Right lobe of liver (tissue), 6 donors: ENCODE measurements at regions not wholly inside any gene's neighbourhood (a gene's known extent, or its start where the extent isn't known, plus 50 kb on each side); places are given as distances from the start of the nearest gene placed in this dataset.

Experiments
- ATAC-seq, 4 donors: fragments of 200-7000 bp; cut with Tn5 transposase; one replicate each; pipeline ENCODE4 v1.9.1; 2020; ENCODE audit warnings: mild to moderate bottlenecking in 4 of 4, moderate library complexity in 4 of 4
- DNase-seq, 3 donors: peaks; one replicate each; pipeline ENCODE4 v3.0.0-alpha.2; 2020
- H3K27ac ChIP-seq, 3 donors: fragments of 200-600 bp; one replicate each; pipeline ENCODE4 v1.8.0; 2022
- H3K27me3 ChIP-seq, 2 donors: fragments of 200-600 bp; one replicate each; pipeline ENCODE4 v1.8.0; 2022
- H3K36me3 ChIP-seq, 4 donors: fragments of 200-600 bp; sonication (generic) in 1 of 4; one replicate each; pipeline versions ENCODE4 v1.5.1 to v1.8.0; 2017 to 2022; ENCODE audit warnings: control low read depth in 1 of 4
- H3K4me1 ChIP-seq, 4 donors: fragments of 200-600 bp; sonication (generic) in 1 of 4; one replicate each; pipeline versions ENCODE4 v1.5.1 to v1.8.0; 2017 to 2022; ENCODE audit warnings: control low read depth in 1 of 4
- H3K4me3 ChIP-seq, 3 donors: fragments of 200-600 bp; one replicate each; pipeline ENCODE4 v1.8.0; 2022
- H3K9me3 ChIP-seq, 4 donors: fragments of 200-600 bp; sonication (generic) in 1 of 4; one replicate each; pipeline versions ENCODE4 v1.5.1 to v1.8.0; 2017 to 2022; ENCODE audit warnings: control low read depth in 1 of 4
- POLR2A ChIP-seq: fragments of 450-650 bp; IDR thresholded peaks from one replicate; pipeline ENCODE4 v1.6.1; 2017; ENCODE audit warnings: antibody characterized with exemption, mild to moderate bottlenecking
- WGBS: methylation state at CpG from one replicate; pipeline ENCODE4 v1.1.6; 2018; ENCODE audit warnings: low coverage, low lambda C conversion rate; ENCODE audit not compliant: insufficient coverage; ENCODE audit errors: missing lambda C conversion rate; 5-methylcytosine and 5-hydroxymethylcytosine counted together
- intact Hi-C, 2 donors: fragments of 100-400 bp; cut with DNase I; formaldehyde crosslinking; loops; one replicate each; pipeline versions ENCODE4 v1.11.2 to v1.14.1; 2022
- TF ChIP-seq, protein P1 (sequence below), 4 donors: fragments of 200-600 bp in 3 of 4; fragments of 450-650 bp in 1 of 4; IDR thresholded peaks; one replicate each; pipeline versions ENCODE4 v1.5.1 to v1.8.0; 2016 to 2022; ENCODE audit warnings: antibody characterized with exemption in 4 of 4, mild to moderate bottlenecking in 2 of 4
- donor health status: DM: no; HTN: yes; CAD: no.
- donor health status: DM: no; HTN: no; CAD: no.
- donor health status: DM: no; HTN: no; CAD: no.
- donor health status: DM: no; HTN: yes; CAD: no.
- donor health status: DM: no; HTN: yes; CAD: no.

DNA sequence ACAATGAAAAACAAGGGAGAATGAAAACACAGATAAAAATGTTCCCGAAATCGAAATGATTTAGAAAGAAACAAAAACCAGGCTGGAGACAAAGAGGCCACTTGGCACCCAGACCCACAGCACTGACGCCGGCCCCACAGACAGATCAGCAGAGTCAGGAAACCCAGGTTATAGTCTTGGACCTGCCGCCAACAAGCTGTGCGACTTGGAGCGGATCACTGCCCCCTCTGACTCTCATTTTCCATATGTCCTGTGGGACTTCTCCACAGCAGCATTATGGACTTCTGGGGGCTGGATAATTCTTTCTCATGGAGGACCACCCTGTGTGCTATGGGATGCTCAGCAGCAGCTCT is 72.4 kb downstream of the MATN1 start:
- Histone ChIP-seq H3K4me1 (no peaks in the 10 kb centered on the region), H3K36me3 (no peaks in the 10 kb centered on the region), H3K27ac (no peak overlapping the region), H3K27me3 (no peaks in the 10 kb centered on the region), H3K4me3 (no peak overlapping the region), H3K9me3 (no peaks in the 10 kb centered on the region)
- WGBS: 68% methylated on average over 3 of the region's 7 CpGs
- ATAC-seq: no peak
- TF ChIP-seq, protein P1, sequence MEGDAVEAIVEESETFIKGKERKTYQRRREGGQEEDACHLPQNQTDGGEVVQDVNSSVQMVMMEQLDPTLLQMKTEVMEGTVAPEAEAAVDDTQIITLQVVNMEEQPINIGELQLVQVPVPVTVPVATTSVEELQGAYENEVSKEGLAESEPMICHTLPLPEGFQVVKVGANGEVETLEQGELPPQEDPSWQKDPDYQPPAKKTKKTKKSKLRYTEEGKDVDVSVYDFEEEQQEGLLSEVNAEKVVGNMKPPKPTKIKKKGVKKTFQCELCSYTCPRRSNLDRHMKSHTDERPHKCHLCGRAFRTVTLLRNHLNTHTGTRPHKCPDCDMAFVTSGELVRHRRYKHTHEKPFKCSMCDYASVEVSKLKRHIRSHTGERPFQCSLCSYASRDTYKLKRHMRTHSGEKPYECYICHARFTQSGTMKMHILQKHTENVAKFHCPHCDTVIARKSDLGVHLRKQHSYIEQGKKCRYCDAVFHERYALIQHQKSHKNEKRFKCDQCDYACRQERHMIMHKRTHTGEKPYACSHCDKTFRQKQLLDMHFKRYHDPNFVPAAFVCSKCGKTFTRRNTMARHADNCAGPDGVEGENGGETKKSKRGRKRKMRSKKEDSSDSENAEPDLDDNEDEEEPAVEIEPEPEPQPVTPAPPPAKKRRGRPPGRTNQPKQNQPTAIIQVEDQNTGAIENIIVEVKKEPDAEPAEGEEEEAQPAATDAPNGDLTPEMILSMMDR (IDR thresholded peaks at IDR 0.05): no peak
- no peak for TF ChIP-seq POLR2A
- peak in 1 of 3 donors; percentile 22 for DNase-seq
- intact Hi-C loops: no loop called here

DNA sequence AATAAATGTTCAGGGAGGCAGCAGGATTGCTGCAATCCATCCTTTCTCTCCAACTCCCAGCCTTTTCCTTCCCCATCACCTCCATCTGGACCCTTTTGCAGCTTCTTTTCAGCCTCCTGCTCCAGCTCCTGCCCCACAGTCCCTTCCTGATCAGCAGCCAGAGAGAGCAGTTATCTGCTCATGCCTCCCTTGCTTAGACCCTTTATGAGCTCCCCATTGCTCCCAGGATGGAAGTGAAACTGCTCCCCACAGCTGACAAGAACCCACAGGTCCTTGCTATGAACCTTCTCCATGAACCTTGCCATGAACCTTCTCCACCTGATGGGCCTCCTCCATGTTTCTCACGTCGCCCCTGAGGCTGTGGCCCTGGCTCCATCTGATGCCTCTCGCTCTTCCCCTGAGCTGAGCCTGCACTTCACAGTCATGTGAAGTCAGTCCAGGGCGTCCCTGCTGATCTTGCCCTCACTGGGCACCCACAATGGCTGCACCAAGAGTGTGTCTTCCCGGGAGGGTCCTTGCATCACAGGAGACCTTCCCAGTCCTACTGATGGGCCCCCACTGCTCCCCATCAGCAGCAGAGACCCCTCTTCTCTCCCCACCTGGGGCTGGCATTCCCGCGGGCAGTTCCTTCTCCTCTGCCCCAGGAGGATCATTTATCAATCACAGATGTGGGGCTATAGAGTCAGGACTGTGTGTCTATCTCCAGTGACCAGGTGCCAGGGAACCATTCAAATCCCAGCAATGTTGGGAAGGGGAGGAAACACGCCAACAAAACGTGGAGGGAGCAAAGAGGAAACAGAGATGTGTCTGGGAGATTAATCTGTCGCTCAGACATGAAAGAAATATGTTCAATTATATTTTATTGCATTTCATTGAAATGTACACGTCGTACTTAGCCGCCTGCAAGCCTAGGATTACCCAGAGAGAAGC is 73.1 kb downstream of the MATN1 start:
- Histone ChIP-seq H3K9me3 (no peaks in the 10 kb centered on the region), H3K36me3 (no peaks in the 10 kb centered on the region), H3K27ac (no peak overlapping the region), H3K27me3 (no peaks in the 10 kb centered on the region), H3K4me1 (no peaks in the 10 kb centered on the region), H3K4me3 (no peak overlapping the region)
- intact Hi-C loops: no loop called here
- 50% methylated on average over 12 of the region's 13 CpGs for WGBS
- no peak for TF ChIP-seq POLR2A
- TF ChIP-seq, protein P1 (IDR thresholded peaks at IDR 0.05): no peak
- DNase-seq (peak in 1 of 3 donors; percentile 28), ATAC-seq (no peak)

DNA sequence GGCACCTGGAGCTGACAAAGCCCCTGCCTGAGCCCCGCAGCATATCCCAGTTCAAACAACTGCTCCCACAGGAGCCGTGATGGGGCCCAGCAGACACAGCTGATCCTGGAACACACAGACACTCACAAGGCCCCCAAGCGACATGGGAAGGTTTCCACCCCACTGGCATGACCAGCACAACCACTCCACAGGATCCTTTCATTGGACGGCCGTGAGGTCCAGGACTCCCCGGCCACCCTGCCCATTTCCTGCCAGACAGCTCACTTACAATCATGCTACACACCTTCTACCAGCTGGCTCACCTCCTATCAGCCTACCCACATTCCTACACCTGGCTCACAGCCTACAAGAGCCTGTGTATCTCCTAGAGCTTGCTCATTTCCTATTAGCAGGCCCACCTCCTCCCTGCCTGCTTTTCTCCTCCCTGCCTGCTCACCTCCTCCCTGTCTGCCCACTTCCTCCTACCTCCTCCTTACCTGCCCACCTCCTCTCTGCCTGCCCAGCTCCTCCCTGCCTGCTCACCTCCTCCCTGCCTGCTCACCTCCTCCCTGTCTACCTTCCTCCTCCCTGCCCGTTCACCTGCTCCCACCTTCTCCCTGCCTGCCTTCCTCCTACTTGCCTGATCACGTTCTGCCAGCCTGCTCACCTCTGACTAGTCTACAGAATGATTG is 73.9 kb downstream of the MATN1 start:
- H3K27me3 ChIP-seq: no peaks in the 10 kb centered on the region
- no peaks in the 10 kb centered on the region for H3K4me1 ChIP-seq
- no peak overlapping the region for H3K27ac ChIP-seq
- H3K36me3 ChIP-seq: no peaks in the 10 kb centered on the region
- H3K4me3 ChIP-seq: no peak overlapping the region
- ATAC-seq (no peak), DNase-seq (peak in 1 of 3 donors; percentile 42)
- no peak for TF ChIP-seq POLR2A
- TF ChIP-seq, protein P1 (IDR thresholded peaks at IDR 0.05): no peak
- intact Hi-C loops: no loop called here
- WGBS: 29% methylated on average over 2 of the region's 8 CpGs
- H3K9me3 ChIP-seq: no peaks in the 10 kb centered on the region

DNA sequence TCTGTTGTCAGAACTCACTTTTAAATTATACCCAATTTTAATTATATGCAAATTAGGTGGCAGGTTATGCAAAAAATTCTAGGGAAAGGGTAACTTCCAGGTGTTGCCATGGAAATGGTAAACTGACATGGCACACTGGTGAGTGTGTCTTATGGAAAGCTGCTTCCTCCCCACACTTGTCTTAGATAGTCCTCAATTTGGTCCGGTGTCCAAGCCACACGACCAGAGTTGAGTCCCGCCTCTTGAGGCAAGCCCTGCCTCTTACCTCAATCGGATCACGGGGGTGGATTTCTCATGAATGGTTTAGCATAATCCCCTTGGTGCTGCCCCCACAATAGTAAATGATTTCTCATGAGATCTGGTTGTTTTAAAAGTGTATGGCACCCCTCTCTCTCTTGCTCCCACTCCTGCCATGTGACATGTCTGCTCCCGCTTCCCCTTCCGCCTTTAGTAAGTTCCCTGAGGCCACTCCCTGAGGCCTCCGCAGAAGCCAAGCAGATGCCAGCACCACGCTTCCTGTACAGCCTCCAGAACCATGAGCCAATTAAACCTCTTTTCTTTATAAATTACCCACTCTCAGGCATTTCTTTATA is 74.9 kb downstream of the MATN1 start:
- TF ChIP-seq, protein P1 (IDR thresholded peaks at IDR 0.05): no peak
- TF ChIP-seq POLR2A: no peak
- Histone ChIP-seq H3K36me3 (no peaks in the 10 kb centered on the region), H3K27me3 (no peaks in the 10 kb centered on the region), H3K27ac (no peak overlapping the region), H3K9me3 (no peaks in the 10 kb centered on the region), H3K4me3 (no peak overlapping the region), H3K4me1 (no peaks in the 10 kb centered on the region)
- DNase-seq (peak in 1 of 3 donors; percentile 15), ATAC-seq (no peak)
- intact Hi-C loops: no loop called here
- WGBS: 59% methylated on average over 7 of the region's 9 CpGs
